ENCODE measurements at regions not wholly inside any gene's neighbourhood (a gene's known extent, or its start where the extent isn't known, plus 50 kb on each side); places are given as distances from the start of the nearest gene placed in this dataset.

GRCh38 chr5:135650081-135650480 lies 71.3 kb upstream of the CXCL14 start:
- Histone ChIP-seq H3K79me2 (no peaks in the 10 kb centered on the region), H3K27ac (no peak overlapping the region), H2AFZ (no peak overlapping the region), H3K36me3 (ENCODE audit: control insufficient read depth, insufficient read depth, low read length) (no peaks in the 10 kb centered on the region), H3K4me1 (no peaks in the 10 kb centered on the region), H3K4me3 (ENCODE audit: low read depth, low read length) (no peak overlapping the region), H3K9me3 (ENCODE audit: control insufficient read depth, low read length) (no peaks in the 10 kb centered on the region), H3K9ac (no peak overlapping the region), H3K27me3 (ENCODE audit: control insufficient read depth, insufficient read depth, low read length) (no peaks in the 10 kb centered on the region), H3K4me2 (ENCODE audit: low read length) (no peak overlapping the region)
- no peak for TF ChIP-seq CTCF (IDR thresholded peaks at IDR 0.05)

GRCh38 chr5:135649435-135649834 lies 70.6 kb upstream of the CXCL14 start:
- TF ChIP-seq CTCF (IDR thresholded peaks at IDR 0.05): no peak
- no peaks in the 10 kb centered on the region for H3K79me2 ChIP-seq
- H3K36me3 ChIP-seq (ENCODE audit: control insufficient read depth, insufficient read depth, low read length): no peaks in the 10 kb centered on the region
- no peak overlapping the region for H2AFZ ChIP-seq
- H3K27ac ChIP-seq: no peak overlapping the region
- H3K4me3 ChIP-seq (ENCODE audit: low read depth, low read length): no peak overlapping the region
- H3K9ac ChIP-seq: no peak overlapping the region
- no peaks in the 10 kb centered on the region for H3K9me3 ChIP-seq (ENCODE audit: control insufficient read depth, low read length)
- no peaks in the 10 kb centered on the region for H3K4me1 ChIP-seq
- H3K27me3 ChIP-seq (ENCODE audit: control insufficient read depth, insufficient read depth, low read length): no peaks in the 10 kb centered on the region
- no peak overlapping the region for H3K4me2 ChIP-seq (ENCODE audit: low read length)

GRCh38 chr5:135648116-135648515 lies 69.3 kb upstream of the CXCL14 start:
- Histone ChIP-seq H3K4me2 (ENCODE audit: low read length) (no peak overlapping the region), H3K79me2 (no peaks in the 10 kb centered on the region), H2AFZ (no peak overlapping the region), H3K27me3 (ENCODE audit: control insufficient read depth, insufficient read depth, low read length) (no peaks in the 10 kb centered on the region), H3K4me1 (no peaks in the 10 kb centered on the region), H3K4me3 (ENCODE audit: low read depth, low read length) (no peak overlapping the region), H3K9me3 (ENCODE audit: control insufficient read depth, low read length) (no peaks in the 10 kb centered on the region), H3K9ac (no peak overlapping the region), H3K27ac (no peak overlapping the region), H3K36me3 (ENCODE audit: control insufficient read depth, insufficient read depth, low read length) (no peaks in the 10 kb centered on the region)
- TF ChIP-seq CTCF (IDR thresholded peaks at IDR 0.05): no peak

- H2AFZ ChIP-seq: no peak overlapping the region
- no peak overlapping the region for H3K4me3 ChIP-seq (ENCODE audit: low read depth, low read length)
- H3K27ac ChIP-seq: no peak overlapping the region
These were observed 66.8 kb upstream of the CXCL14 start for GRCh38 chr5:135645336-135646180.

More at GRCh38 chr5:135645336-135646180, 66.8 kb upstream of the CXCL14 start:
- Histone ChIP-seq H3K4me2 (ENCODE audit: low read length) (no peak overlapping the region), H3K4me1 (no peaks in the 10 kb centered on the region), H3K79me2 (no peaks in the 10 kb centered on the region), H3K27me3 (ENCODE audit: control insufficient read depth, insufficient read depth, low read length) (no peaks in the 10 kb centered on the region), H3K36me3 (ENCODE audit: control insufficient read depth, insufficient read depth, low read length) (no peaks in the 10 kb centered on the region), H3K9me3 (ENCODE audit: control insufficient read depth, low read length) (no peaks in the 10 kb centered on the region), H3K9ac (no peak overlapping the region)
- no peak for TF ChIP-seq CTCF (IDR thresholded peaks at IDR 0.05)

All from parathyroid adenoma (tissue), 2 donors.